ENCODE measurements at regions not wholly inside any gene's neighbourhood (a gene's known extent, or its start where the extent isn't known, plus 50 kb on each side); places are given as distances from the start of the nearest gene placed in this dataset.
"Not testable (repeated sequence)": the region's sequence is repeated elsewhere in the genome, so short reads cannot be mapped to it uniquely, and the experiment has no call there.

DNA sequence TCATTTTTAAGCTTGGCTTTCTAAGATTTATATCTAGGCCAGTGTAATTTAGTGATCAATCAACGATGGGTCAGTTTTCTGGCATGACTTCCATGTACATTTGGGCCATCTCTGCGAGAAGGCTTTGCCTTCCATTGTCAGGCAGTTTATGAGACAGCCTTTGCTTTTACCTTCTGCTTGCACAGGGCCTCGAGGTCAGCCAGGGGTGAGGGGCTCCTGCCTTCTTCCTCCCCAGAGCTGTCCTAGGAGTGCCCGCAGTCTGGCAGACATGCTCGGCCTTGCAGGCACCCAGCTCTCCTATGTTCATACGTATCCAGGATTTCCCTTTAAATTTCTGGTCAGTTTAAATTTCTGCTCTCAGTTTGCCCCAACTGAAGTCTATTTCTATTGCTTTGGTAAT is 367.2 kb downstream of the SMOC2 start:
- ATAC-seq (ENCODE audit: insufficient number of reproducible peaks, low FRiP score, low read depth), result no peak
- TF ChIP-seq, protein P1, sequence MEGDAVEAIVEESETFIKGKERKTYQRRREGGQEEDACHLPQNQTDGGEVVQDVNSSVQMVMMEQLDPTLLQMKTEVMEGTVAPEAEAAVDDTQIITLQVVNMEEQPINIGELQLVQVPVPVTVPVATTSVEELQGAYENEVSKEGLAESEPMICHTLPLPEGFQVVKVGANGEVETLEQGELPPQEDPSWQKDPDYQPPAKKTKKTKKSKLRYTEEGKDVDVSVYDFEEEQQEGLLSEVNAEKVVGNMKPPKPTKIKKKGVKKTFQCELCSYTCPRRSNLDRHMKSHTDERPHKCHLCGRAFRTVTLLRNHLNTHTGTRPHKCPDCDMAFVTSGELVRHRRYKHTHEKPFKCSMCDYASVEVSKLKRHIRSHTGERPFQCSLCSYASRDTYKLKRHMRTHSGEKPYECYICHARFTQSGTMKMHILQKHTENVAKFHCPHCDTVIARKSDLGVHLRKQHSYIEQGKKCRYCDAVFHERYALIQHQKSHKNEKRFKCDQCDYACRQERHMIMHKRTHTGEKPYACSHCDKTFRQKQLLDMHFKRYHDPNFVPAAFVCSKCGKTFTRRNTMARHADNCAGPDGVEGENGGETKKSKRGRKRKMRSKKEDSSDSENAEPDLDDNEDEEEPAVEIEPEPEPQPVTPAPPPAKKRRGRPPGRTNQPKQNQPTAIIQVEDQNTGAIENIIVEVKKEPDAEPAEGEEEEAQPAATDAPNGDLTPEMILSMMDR (IDR thresholded peaks at IDR 0.05), result no peak
- H3K27ac ChIP-seq, result no peak overlapping the region
- H3K9me3 ChIP-seq, result no peaks in the 10 kb centered on the region
- H3K4me3 ChIP-seq, result no peak overlapping the region
- H3K36me3 ChIP-seq, result no peaks in the 10 kb centered on the region
- H3K27me3 ChIP-seq (replicated peaks; ENCODE audit: insufficient read depth), result no peaks in the 10 kb centered on the region
- H3K4me1 ChIP-seq (ENCODE audit: control insufficient read depth in 1 of 2, low read depth in 2 of 2), result no peaks in the 10 kb centered on the region
- DNase-seq (ENCODE audit: low spot score), result no peak

DNA sequence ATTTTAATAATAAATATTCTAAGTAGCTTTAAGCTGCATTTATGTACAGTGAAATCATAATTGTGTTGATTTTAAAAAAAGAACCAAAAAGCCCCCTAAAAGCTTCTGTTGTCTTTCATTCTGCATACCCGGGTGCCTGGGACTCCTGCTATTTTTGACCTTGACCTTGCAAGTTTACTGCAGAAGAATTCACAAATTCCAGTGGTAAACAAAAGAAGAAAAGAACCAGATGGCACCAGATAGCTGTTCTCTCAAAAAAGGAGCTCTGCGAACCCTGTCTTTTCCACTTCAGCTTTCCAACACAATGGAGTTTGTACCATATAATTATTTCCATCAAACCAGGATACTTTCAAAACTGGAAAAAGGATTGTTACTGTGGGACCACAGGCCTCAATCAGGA is 363.3 kb downstream of the SMOC2 start:
- no peak overlapping the region for H3K4me3 ChIP-seq
- ATAC-seq (ENCODE audit: insufficient number of reproducible peaks, low FRiP score, low read depth) (no peak), DNase-seq (ENCODE audit: low spot score) (no peak)
- no peaks in the 10 kb centered on the region for H3K9me3 ChIP-seq
- no peak overlapping the region for H3K27ac ChIP-seq
- TF ChIP-seq, protein P1 (IDR thresholded peaks at IDR 0.05), result no peak
- peaks cover 0 to 8% of the 10 kb centered on the region in 2 donors for H3K4me1 ChIP-seq (ENCODE audit: control insufficient read depth in 1 of 2, low read depth in 2 of 2)
- H3K27me3 ChIP-seq (replicated peaks; ENCODE audit: insufficient read depth), result no peaks in the 10 kb centered on the region
- no peaks in the 10 kb centered on the region for H3K36me3 ChIP-seq

DNA sequence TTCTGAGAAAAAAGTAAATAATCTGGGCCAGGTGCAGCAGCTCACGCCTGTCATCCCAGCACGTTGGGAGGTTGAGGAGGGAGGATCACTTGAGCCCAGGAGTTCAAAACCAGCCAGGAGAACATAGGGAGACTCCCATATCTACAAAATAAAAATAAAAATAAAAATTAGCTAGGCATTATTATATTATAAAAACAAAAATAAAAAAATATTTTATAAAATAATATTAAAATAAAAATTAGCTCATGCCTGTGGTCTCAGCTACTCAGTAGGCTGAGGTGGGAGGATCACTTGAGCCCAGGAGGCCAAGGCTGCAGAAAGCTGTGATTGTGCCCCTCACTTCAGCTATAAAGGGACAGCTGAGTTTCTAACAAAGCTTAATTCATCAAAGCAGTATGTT is 362.9 kb downstream of the SMOC2 start:
- H3K9me3 ChIP-seq, result no peaks in the 10 kb centered on the region
- peaks cover 0 to 8% of the 10 kb centered on the region in 2 donors for H3K4me1 ChIP-seq (ENCODE audit: control insufficient read depth in 1 of 2, low read depth in 2 of 2)
- no peak overlapping the region for H3K4me3 ChIP-seq
- no peak overlapping the region for H3K27ac ChIP-seq
- ATAC-seq (ENCODE audit: insufficient number of reproducible peaks, low FRiP score, low read depth) (no peak), DNase-seq (ENCODE audit: low spot score) (no peak)
- H3K36me3 ChIP-seq, result no peaks in the 10 kb centered on the region
- TF ChIP-seq, protein P1 (IDR thresholded peaks at IDR 0.05), result no peak
- no peaks in the 10 kb centered on the region for H3K27me3 ChIP-seq (replicated peaks; ENCODE audit: insufficient read depth)

DNA sequence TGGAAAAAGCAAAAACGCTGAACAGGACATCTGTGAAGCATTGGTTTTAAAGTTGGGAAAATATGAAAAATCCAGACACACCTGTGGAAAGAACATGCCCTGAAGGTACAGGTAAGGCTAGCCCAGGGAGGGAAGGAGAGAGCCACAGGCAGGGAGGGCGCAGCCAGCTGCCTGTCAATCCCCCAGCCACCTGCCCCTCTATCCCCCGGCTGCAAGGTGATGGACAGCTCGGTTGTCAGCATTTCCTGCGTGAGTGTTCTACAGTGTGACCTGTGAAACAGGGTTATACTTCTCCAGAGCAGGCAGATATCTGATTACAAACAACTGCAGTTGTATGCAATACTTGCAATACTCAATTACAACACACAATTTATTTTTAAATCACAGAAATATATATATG is 358.1 kb downstream of the SMOC2 start:
- DNase-seq (ENCODE audit: low spot score) (no peak), ATAC-seq (ENCODE audit: insufficient number of reproducible peaks, low FRiP score, low read depth) (no peak)
- Histone ChIP-seq H3K27me3 (replicated peaks; ENCODE audit: insufficient read depth) (no peaks in the 10 kb centered on the region), H3K36me3 (no peaks in the 10 kb centered on the region), H3K9me3 (no peaks in the 10 kb centered on the region), H3K27ac (no peak overlapping the region), H3K4me1 (ENCODE audit: control insufficient read depth in 1 of 2, low read depth in 2 of 2) (peaks cover 0 to 8% of the 10 kb centered on the region in 2 donors), H3K4me3 (no peak overlapping the region)
- TF ChIP-seq, protein P1 (IDR thresholded peaks at IDR 0.05), result no peak

DNA sequence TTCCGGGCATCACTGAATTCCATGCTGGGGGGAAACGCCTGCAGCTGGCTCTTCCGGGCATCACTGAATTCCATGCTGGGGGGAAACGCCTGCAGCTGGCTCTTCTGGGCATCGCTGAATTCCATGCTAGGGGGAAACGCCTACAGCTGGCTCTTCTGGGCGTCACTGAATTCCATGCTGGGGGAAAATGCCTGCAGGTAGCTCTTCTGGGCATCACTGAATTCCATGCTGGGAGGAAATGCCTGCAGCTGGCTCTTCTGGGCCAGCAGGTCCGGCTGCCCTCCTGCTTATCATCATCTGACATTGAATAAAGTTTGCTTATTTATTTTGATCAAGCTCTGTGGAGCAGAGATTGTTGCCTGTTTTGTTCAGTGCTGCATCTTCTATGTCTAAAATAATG is 355.1 kb downstream of the SMOC2 start:
- Histone ChIP-seq H3K4me3 (no peak overlapping the region), H3K27ac (no peak overlapping the region), H3K27me3 (replicated peaks; ENCODE audit: insufficient read depth) (no peaks in the 10 kb centered on the region), H3K4me1 (ENCODE audit: control insufficient read depth in 1 of 2, low read depth in 2 of 2) (peaks cover 0 to 8% of the 10 kb centered on the region in 2 donors), H3K9me3 (no peaks in the 10 kb centered on the region), H3K36me3 (no peaks in the 10 kb centered on the region)
- ATAC-seq (ENCODE audit: insufficient number of reproducible peaks, low FRiP score, low read depth), result no peak
- TF ChIP-seq, protein P1 (IDR thresholded peaks at IDR 0.05), result no peak
- no peak for DNase-seq (ENCODE audit: low spot score)

DNA sequence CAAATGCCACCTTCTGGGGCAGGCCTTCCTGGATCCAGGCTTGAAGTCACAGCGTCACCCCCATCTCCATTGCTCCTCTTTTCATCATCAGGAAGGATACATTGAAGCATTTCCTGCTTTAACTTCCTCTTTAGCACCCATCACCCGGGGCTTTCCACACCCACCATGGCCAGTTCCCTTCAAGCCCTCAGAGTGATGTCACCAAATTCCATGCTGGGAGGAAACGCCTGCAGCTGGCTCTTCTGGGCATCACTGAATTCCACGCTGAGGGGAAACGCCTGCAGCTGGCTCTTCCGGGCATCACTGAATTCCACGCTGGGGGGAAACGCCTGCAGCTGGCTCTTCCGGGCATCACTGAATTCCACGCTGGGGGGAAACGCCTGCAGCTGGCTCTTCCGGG is 354.6 kb downstream of the SMOC2 start:
- H3K4me1 ChIP-seq (ENCODE audit: control insufficient read depth in 1 of 2, low read depth in 2 of 2), result not testable (repeated sequence)

More for the DNA sequence above, 354.6 kb downstream of the SMOC2 start:
- ATAC-seq (ENCODE audit: insufficient number of reproducible peaks, low FRiP score, low read depth); H3K9me3 ChIP-seq; H3K27ac ChIP-seq; H3K27me3 ChIP-seq (replicated peaks; ENCODE audit: insufficient read depth); H3K36me3 ChIP-seq; H3K4me3 ChIP-seq; DNase-seq (ENCODE audit: low spot score): not testable (repeated sequence)

Measured in thoracic aorta (tissue), 2 donors.